ENCODE measurements at regions not wholly inside any gene's neighbourhood (a gene's known extent, or its start where the extent isn't known, plus 50 kb on each side); places are given as distances from the start of the nearest gene placed in this dataset.
A peak's percentile ranks its signal among the peaks of the same experiment; 100 is the strongest.

- Histone ChIP-seq H3K23ac (ENCODE audit: insufficient read length) (no peak overlapping the region), H3K36me3 (ENCODE audit: control insufficient read depth in 2 of 4, insufficient read depth in 4 of 4, low read length in 3 of 4) (no peaks in the 10 kb centered on the region), H3K79me2 (ENCODE audit: control insufficient read depth in 1 of 2, insufficient read depth in 2 of 2, low read length in 2 of 2) (no peaks in the 10 kb centered on the region), H3K4me2 (ENCODE audit: insufficient read depth in 1 of 2, low read depth in 2 of 2, low read length in 2 of 2) (no peak overlapping the region), H3K27me3 (replicated peaks in 1 of 4; ENCODE audit: control insufficient read depth in 3 of 4, extremely low read depth in 1 of 4, insufficient read depth in 3 of 4, low read length in 3 of 4) (no peaks in the 10 kb centered on the region), H3K18ac (ENCODE audit: extremely low read depth, low read length) (no peak overlapping the region), H3K23me2 (ENCODE audit: low read depth, low read length) (no peaks in the 10 kb centered on the region), H3K56ac (replicated peaks; ENCODE audit: insufficient read length, low read depth, low read length) (peak overlapping the region; percentile 4), H3K9me3 (ENCODE audit: insufficient read depth in 2 of 2, low read depth in 1 of 2, low read length in 1 of 2) (0 out of 4 replicates have a peak, but pooled peaks cover 0 to 3% of the 10 kb centered on the region in 2 experiments), H2BK15ac (ENCODE audit: low read length) (no peak overlapping the region), H3K4me1 (replicated peaks in 1 of 4; ENCODE audit: control insufficient read depth in 3 of 4, insufficient read depth in 4 of 4, low read length in 3 of 4) (peaks cover 0 to 5% (median 1%) of the 10 kb centered on the region in 4 experiments; a peak in 1 of 7 replicates), H4K8ac (ENCODE audit: extremely low read depth, insufficient read depth, low read length) (no peak overlapping the region), H2AFZ (ENCODE audit: low read length) (no peak overlapping the region), H2BK20ac (ENCODE audit: low read length) (0 out of 2 replicates have a peak overlapping the region, but pooled peaks have one; percentile 35), H2BK12ac (ENCODE audit: low read depth, low read length) (no peak overlapping the region), H4K91ac (replicated peaks; ENCODE audit: insufficient read length, low read length) (no peak overlapping the region), H4K5ac (ENCODE audit: insufficient read length, low read depth, low read length) (no peak overlapping the region), H2BK120ac (replicated peaks; ENCODE audit: low read depth, low read length) (no peak overlapping the region), H4K20me1 (replicated peaks in 1 of 2; ENCODE audit: control insufficient read depth in 1 of 2, insufficient read depth in 2 of 2, low read length in 2 of 2) (no peaks in the 10 kb centered on the region), H3K27ac (ENCODE audit: low read depth, low read length) (no peak overlapping the region), H3K4ac (replicated peaks; ENCODE audit: insufficient read length, low read depth, low read length) (no peak overlapping the region), H2AK5ac (ENCODE audit: low read depth, low read length) (no peak overlapping the region), H2BK5ac (ENCODE audit: low read depth, low read length) (no peak overlapping the region; the same call in 1 of the 2 replicates), H3K79me1 (ENCODE audit: low read depth, low read length) (no peaks in the 10 kb centered on the region), H3K4me3 (ENCODE audit: extremely low read depth in 1 of 4, insufficient read depth in 2 of 4, low read depth in 3 of 4, low read length in 4 of 4) (no peak overlapping the region), H3K14ac (ENCODE audit: insufficient read length) (no peak overlapping the region), H3K9ac (replicated peaks in 1 of 4; ENCODE audit: extremely low read depth in 1 of 4, low read depth in 3 of 4, low read length in 3 of 4) (no peak overlapping the region)
- POLR2A ChIA-PET (ENCODE audit: partially characterized antibody), result no interaction called here
- 83% methylated on average over 4 of the region's 4 CpGs; no CpG with 5 or more reads in 1 of the 2 experiments for WGBS, 2 experiments (ENCODE audit: extremely low coverage in 1 of 2, insufficient coverage in 1 of 2, insufficient read length in 1 of 2, insufficient replicate concordance in 2 of 2, low coverage in 1 of 2, low lambda C conversion rate in 2 of 2, missing lambda C conversion rate in 1 of 2)
- DNase-seq (ENCODE audit: low read depth in 1 of 2, low spot score in 2 of 2) (no peak), FAIRE-seq (no peak)
- CTCF ChIA-PET (ENCODE audit: partially characterized antibody), result interaction anchor here (1.4 kb wide), 1 partner anchor 55 kb away, joined by 4 read pairs; no protein-coding TSS in a partner anchor
- TF ChIP-seq SUZ12 (IDR thresholded peaks at IDR 0.05; ENCODE audit: low read length) (no peak), CEBPB (IDR thresholded peaks at IDR 0.05; ENCODE audit: low read depth, low read length) (no peak), CREB1 (IDR thresholded peaks at IDR 0.05) (no peak), E2F6 (IDR thresholded peaks at IDR 0.05) (no peak), SP1 (IDR thresholded peaks at IDR 0.05; ENCODE audit: low read depth, low read length) (no peak), KDM1A (IDR thresholded peaks at IDR 0.05; ENCODE audit: borderline replicate concordance, low read length) (no peak), MAFK (IDR thresholded peaks at IDR 0.05; ENCODE audit: low read depth, low read length) (no peak), SIN3A (conservative IDR thresholded peaks at IDR 0.05 in 1 of 2, IDR thresholded peaks at IDR 0.05 in 1 of 2; ENCODE audit: low read depth in 1 of 2, low read length in 2 of 2) (no peak), JUND (IDR thresholded peaks at IDR 0.05; ENCODE audit: low read length) (no peak), TAF7 (optimal IDR thresholded peaks at IDR 0.05; ENCODE audit: borderline replicate concordance, low read depth, low read length) (no peak), PHF8 (conservative IDR thresholded peaks at IDR 0.05; ENCODE audit: low read depth, low read length) (no peak), SRF (IDR thresholded peaks at IDR 0.05; ENCODE audit: low read depth, low read length) (no peak), TEAD4 (IDR thresholded peaks at IDR 0.05; ENCODE audit: low read depth, low read length) (no peak), TCF12 (IDR thresholded peaks at IDR 0.05; ENCODE audit: low read depth, low read length) (no peak), JUN (IDR thresholded peaks at IDR 0.05; ENCODE audit: low read depth, low read length) (no peak)
Measured at GRCh38 chr18:6639305-6639704, 90.2 kb upstream of the ARHGAP28 start.
